EH (cell line): ENCODE measurements at regions not wholly inside any gene's neighbourhood (a gene's known extent, or its start where the extent isn't known, plus 50 kb on each side); places are given as distances from the start of the nearest gene placed in this dataset.

ENCODE experiments used
- DNase-seq: peaks from one replicate; pipeline ENCODE4 v3.0.0-alpha.2; 2015; ENCODE audit warnings: low read depth

DNA sequence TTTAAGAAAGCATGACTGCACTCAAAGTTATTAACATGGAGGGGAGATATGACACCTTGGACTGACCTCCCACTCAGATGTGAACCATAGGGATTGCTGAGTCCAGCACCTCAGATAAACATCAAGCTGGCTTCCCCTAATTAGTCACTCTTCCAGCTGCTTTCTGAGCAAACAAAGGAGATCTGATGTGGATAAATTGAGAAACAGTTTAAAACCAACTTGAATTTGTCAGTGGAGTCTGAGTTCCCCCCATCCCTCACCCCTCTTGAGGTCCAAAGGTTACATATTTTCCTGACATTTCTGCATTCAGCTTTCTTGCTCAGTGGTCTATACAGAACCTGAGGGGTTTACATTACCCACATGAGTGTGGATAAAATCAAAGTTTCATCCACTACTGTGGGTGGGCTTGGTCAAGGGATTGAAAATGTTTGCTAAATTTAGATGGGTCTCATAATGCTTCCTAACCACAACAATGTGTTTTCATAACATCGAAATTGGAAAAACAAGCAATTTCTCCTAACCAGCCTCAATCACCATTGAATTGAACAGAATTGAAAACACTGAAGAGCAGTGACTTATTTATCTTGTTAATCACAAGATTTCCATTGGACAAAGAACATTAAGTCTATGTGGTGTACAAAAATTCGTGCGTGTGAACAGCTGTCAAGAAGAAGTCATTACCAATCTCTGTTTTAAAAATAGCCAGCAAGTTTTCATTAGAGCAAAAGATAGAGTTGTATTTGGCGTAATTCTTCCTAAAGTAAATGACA, 292.3 kb downstream of the METTL15 start:
- DNase-seq: peak; percentile 63

GRCh38 chr11:28393348-28393747, 285.2 kb downstream of the METTL15 start:
- no peak for DNase-seq

DNA sequence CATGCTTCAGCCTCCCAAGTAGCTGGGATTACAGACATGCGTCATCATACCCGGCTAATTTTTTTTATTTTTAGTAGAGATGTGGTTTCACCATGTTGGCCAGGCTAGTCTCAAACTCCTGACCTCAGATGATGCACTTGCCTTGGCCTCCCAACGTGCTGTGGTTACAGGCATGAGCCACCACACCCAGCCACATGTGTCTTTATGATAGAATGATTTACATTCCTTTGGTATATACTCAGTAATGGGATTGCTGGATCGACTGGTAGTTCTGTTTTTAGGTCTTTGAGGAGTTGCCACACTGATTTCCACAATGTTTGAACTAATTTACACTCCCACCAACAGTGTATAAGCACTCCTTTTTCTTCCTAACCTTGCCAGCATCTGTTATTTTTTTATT, 276.2 kb downstream of the METTL15 start:
- peak; percentile 99 for DNase-seq

DNA sequence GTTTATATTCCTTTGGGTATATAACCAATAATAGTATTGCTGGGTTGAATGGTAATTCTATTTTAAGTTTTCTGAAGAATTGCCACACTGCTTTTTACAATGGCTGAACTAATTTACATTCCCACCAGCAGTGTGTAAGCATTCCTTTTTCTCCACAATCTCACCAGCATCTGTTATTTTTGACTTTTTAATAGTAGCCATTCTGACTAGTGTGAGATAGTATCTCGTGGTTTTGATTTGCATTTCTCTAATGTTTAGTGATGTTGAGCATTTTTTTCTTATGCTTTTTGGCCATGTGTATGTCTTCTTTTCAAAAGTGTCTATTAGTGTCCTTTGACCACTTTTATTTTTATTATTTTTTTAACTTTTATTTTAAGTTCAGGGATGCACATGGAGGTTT, 275.3 kb downstream of the METTL15 start:
- peak; percentile 91 for DNase-seq
